Fibroblast of skin of scalp (primary cell): ENCODE measurements at regions not wholly inside any gene's neighbourhood (a gene's known extent, or its start where the extent isn't known, plus 50 kb on each side); places are given as distances from the start of the nearest gene placed in this dataset.
"Not testable (repeated sequence)": the region's sequence is repeated elsewhere in the genome, so short reads cannot be mapped to it uniquely, and the experiment has no call there.

Experiments
- DNase-seq: peaks from one replicate; pipeline ENCODE4 v3.0.0-alpha.2; 2013

- no peak for DNase-seq
These were observed 374.2 kb downstream of the SH2D1A start for GRCh38 chrX:124720532-124720931.

- DNase-seq = no peak
These were observed 379.1 kb downstream of the SH2D1A start for GRCh38 chrX:124725502-124725901.

- no peak for DNase-seq
These were observed 379.9 kb downstream of the SH2D1A start for GRCh38 chrX:124726292-124726691.

GRCh38 chrX:124726881-124727280, 380.5 kb downstream of the SH2D1A start:
- DNase-seq = no peak

GRCh38 chrX:124736553-124737270, 390.3 kb downstream of the SH2D1A start:
- no peak for DNase-seq

GRCh38 chrX:124737771-124738170, 391.4 kb downstream of the SH2D1A start:
- DNase-seq = no peak

- no peak for DNase-seq
These were observed 400.9 kb downstream of the SH2D1A start for GRCh38 chrX:124747295-124747694.

- DNase-seq = no peak
These were observed 418.0 kb downstream of the SH2D1A start for GRCh38 chrX:124764354-124764753.

- DNase-seq = no peak
These were observed 422.8 kb downstream of the SH2D1A start for GRCh38 chrX:124769166-124769565.

GRCh38 chrX:124771292-124771691, 424.9 kb downstream of the SH2D1A start:
- DNase-seq = no peak

GRCh38 chrX:124788253-124788652, 441.9 kb downstream of the SH2D1A start:
- DNase-seq = not testable (repeated sequence)

- not testable (repeated sequence) for DNase-seq
These were observed 443.5 kb downstream of the SH2D1A start for GRCh38 chrX:124789874-124790273.

- no peak for DNase-seq
These were observed 445.2 kb downstream of the SH2D1A start for GRCh38 chrX:124791492-124792095.

- DNase-seq = no peak
These were observed 450.6 kb downstream of the SH2D1A start for GRCh38 chrX:124796989-124797388.

GRCh38 chrX:124804962-124805361, 458.6 kb downstream of the SH2D1A start:
- DNase-seq = no peak

- no peak for DNase-seq
These were observed 459.1 kb downstream of the SH2D1A start for GRCh38 chrX:124805486-124805885.

- DNase-seq = no peak
These were observed 467.7 kb downstream of the SH2D1A start for GRCh38 chrX:124814106-124814505.

- DNase-seq = no peak
These were observed 471.7 kb downstream of the SH2D1A start for GRCh38 chrX:124818033-124818432.

- no peak for DNase-seq
These were observed 472.4 kb downstream of the SH2D1A start for GRCh38 chrX:124818764-124819163.

- DNase-seq = no peak
These were observed 474.4 kb downstream of the SH2D1A start for GRCh38 chrX:124820738-124821137.

- no peak for DNase-seq
These were observed 481.0 kb downstream of the SH2D1A start for GRCh38 chrX:124827258-124827845.

- DNase-seq = no peak
These were observed 483.6 kb downstream of the SH2D1A start for GRCh38 chrX:124829930-124830329.

- DNase-seq = no peak
These were observed 482.9 kb upstream of the TEX13C start for GRCh38 chrX:124836786-124837185.

GRCh38 chrX:124842205-124842604, 477.5 kb upstream of the TEX13C start:
- no peak for DNase-seq
